ENCODE measurements at regions not wholly inside any gene's neighbourhood (a gene's known extent, or its start where the extent isn't known, plus 50 kb on each side); places are given as distances from the start of the nearest gene placed in this dataset.

- no peak for FAIRE-seq
These were observed 623.9 kb downstream of the CENPC start for GRCh38 chr4:66921433-66921832.

DNA sequence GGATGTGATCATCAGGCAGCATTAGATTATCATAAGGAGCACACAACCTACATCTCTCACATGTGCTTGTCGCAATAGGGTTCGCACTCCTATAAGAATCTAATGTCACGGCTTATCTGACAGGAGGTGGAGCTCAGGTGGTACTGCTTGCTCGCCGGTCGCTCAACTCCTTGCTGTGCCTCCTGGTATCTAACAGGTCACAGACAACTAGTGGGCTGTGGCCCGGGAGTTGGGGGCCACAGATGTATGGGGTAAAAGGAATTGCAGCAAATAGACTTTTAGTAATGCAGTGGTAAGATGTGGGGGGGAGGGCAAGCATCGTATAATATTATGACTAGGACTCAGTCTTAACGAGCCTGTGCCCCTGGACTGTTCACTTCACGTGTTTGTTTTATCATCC, 624.8 kb downstream of the CENPC start:
- FAIRE-seq: no peak

GRCh38 chr4:66911880-66912279, 633.4 kb downstream of the CENPC start:
- FAIRE-seq: no peak

GRCh38 chr4:66906314-66906713, 639.0 kb downstream of the CENPC start:
- no peak for FAIRE-seq

DNA sequence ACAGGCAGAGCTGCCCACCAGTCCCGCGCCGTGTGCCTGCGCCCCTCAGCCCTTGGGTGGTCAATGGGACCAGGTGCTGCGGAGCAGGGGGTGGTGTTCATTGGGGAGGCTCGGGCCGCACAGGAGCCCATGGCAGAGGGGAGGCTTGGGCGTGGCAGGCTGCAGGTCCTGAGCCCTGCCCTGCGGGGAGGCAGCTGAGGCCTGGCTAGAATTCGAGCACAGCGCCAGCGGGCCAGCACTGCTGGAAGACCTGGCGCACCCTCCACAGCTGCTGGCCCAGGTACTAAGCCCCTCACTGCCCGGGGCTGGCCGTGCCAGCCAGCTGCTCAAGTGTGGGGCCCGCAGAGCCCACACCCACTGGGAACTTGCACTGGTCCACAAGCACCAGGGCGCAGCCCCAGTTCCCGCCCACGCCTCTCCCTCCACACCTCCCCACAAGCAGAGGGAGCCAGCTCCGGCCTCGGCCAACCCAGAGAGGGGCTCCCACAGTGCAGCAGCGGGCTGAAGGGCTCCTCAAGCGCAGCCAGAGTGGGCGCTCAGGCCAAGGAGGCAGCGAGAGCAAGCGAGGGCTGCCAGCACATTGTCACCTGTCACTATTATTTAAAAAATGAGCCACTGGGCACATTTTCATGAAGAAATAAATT, 645.8 kb downstream of the CENPC start:
- FAIRE-seq: no peak

GRCh38 chr4:66893807-66894206, 651.5 kb downstream of the CENPC start:
- no peak for FAIRE-seq

GRCh38 chr4:66887061-66887460, 658.2 kb downstream of the CENPC start:
- no peak for FAIRE-seq

DNA sequence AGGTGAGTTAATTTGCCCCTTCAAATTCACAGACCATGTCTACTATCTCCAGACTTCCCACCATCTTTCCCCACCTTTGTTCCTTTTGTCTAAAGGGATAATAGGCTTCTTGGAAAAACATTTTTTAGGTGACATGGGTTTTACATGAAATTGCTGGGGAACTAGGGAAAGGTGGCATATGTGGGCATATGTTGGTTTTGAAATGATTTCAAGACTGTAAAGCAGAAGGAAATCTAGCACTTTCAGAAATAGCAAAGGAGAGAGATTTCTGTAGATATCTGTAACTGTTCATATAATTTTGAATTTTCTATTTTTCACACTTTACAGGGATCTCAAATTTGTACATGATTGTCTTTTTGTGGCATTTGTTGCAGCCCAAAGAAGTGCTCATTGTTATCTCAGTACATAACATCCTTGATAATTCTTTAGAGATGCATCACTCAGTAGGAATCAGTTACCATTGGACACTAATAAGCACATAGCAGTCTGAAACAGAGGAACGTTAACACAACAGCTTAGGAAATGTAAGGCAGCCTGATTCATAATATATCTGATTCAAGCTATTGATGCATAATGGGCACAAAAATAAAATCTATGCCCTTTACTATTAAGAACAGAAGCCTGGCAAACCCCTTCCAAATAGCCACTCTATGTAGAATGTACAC, 659.7 kb downstream of the CENPC start:
- no peak for FAIRE-seq

- FAIRE-seq: no peak
These were observed 668.4 kb downstream of the CENPC start for GRCh38 chr4:66876946-66877345.

DNA sequence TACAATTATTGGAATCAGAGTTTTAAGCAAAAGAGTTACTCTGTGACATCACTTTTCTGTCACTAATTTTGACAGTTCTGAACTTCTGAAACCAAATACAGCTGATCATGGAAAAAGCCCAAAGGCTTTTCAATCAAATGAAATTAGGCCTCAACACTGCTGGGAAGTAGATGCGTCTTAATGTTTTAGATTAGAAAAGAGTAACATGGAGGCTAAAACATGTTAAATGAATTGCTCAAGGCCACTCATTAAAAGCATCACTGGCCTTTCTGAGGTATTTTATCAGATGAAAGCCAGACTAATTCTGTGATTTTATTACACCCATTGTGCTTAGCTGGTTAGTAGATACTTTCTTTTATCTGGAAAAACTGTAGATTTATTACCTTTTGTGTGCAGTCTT, 672.6 kb downstream of the CENPC start:
- FAIRE-seq: no peak

- FAIRE-seq: peak; percentile 52
These were observed 681.8 kb downstream of the CENPC start for GRCh38 chr4:66863481-66863880.

GRCh38 chr4:66855956-66856355, 689.3 kb downstream of the CENPC start:
- no peak for FAIRE-seq

GRCh38 chr4:66853845-66854244, 691.5 kb downstream of the CENPC start:
- FAIRE-seq: peak; percentile 91

DNA sequence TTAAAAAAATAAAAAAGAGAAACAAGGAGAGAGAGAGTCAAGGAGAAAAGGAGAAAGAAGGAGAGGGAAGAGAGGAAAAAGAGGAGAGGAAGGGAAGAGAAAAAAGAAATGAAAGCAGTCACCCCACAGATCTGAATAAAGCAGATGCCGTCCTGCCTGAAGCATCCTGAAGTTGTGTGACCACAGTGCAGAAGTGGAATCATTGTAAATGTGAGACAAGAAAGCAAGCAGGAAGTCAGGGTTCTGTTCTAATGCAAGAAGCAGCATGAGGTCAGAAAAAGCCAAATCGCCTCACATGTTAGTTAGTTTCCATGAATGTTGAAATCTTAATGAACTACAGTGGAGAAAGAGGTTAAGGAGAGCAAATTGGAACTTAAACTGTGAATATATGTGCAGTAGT, 692.5 kb downstream of the CENPC start:
- FAIRE-seq: no peak

DNA sequence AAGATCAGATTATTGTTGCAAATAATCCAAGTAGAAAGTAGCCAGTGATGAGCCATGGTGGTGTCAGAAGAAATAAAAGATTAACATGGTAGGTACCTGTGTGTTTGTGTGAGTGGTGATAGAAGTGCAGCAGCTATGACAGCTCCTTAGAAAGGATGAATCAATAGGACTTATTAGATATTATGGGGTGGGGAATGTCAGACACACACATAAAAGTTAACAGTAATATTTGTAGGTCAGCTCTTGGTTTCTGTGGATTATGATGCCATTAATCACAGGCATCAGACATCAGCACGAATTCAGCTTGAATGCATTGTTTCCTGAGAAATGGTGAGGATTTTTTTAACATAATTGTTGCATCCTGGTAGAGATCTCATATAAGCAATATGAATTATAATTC, 695.7 kb downstream of the CENPC start:
- FAIRE-seq: no peak

DNA sequence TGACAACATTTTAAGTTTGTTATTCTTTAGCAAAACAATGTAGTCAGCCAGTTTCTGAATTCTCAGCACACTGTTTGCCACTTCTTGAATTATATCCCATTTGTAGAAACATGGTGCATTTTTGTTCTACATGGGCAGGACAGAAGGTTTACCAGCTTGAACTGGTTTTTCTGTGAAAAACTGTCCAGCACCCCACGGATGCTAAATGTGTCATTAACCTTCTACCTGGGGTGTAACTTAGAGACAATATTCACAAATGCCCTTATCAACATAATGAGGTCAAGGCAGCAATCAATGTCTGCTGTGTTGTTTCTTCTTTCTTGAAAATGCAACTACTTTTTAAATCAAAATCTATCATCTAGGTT, 702.6 kb downstream of the CENPC start:
- FAIRE-seq: no peak

DNA sequence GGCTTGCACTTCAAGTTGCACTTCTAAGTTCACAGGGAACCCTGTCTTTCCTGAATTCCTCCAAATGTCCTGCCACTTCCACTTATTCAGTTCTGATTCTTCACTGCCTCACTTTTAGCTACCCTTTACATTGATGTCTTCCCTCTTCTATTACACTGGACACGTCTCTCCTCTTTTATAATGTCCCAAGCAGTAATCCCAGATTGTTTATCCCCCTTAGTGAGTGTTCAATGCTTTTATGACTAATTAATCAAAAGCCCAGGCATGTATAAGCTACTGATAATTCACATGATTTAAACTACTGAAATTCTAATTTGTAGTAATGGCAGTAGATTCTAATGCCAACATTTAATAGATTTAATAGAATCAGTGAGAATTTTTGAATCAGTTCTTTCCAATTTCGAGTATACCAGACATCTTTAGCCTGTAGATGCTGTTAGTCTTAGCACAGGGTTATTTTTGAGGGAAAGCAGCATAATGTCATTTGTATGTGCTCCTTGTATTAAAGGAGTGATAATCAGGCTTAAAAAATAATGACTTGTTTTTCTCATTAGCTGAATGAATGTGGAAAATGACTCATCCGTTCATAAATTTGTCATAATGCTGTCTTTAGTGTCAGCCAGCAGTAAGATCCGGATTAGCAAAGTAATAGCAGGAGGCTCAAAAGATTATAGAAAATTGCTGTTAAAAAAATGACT, 703.1 kb downstream of the CENPC start:
- no peak for FAIRE-seq

DNA sequence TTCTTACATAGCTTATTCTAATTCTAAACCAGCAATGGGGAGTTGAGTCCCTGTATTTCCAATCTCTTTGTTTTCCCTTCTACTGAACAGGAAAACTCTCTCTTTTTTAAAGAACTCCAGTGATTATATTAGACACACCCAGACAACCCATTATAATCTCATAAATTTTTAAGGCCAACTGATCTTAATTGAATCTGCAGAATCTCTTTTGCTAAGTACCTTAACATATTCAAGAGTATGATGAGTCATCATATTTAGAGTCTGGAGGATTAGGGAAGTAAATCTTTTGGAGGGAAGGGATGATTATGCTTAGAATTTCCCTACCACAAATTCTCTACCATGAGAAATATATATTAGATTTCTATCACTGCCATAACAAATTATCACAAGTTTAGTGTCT, 705.1 kb downstream of the CENPC start:
- no peak for FAIRE-seq

- FAIRE-seq: no peak
These were observed 707.9 kb downstream of the CENPC start for GRCh38 chr4:66837279-66837922.

DNA sequence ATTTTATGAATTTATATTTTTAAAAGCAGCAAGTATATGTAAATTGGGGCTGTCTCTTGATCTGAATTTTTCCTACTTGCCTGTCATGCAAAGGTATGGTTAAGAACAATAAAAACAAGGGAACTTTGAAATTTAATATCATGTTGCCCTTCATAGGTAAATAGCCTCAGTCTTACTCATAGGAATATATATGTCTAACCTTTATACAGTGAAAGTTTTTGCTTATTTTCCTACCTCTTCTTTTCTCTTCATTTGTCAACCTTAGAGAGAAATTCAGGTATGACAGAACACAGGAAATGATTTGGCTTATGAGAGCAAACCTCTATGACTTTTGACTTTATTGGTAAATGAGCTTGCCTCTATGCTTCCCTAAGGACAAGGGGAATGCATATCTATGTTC, 716.0 kb downstream of the CENPC start:
- no peak for FAIRE-seq

- FAIRE-seq: no peak
These were observed 724.6 kb downstream of the CENPC start for GRCh38 chr4:66820681-66821080.

GRCh38 chr4:66814277-66814676, 731.0 kb downstream of the CENPC start:
- FAIRE-seq: no peak

- FAIRE-seq: no peak
These were observed 739.7 kb downstream of the CENPC start for GRCh38 chr4:66805582-66805981.

DNA sequence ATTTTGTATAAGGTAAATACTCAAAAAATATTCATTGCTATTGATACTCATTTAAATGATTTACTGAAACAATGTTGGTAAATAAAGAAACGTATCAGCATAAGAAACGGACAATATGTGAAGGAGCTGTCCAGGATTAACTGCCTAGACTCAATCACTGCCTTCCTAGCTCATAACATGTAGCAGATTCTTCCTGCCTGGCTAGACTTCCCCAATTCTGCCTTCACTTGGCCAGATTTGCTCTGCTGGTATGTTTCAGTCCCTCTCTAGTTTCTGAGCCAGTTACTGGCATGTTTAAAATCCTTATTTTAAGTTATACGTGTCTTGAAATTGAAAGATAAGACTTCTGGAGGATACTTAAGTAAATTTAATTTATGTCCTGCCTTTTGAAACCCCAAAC, 740.3 kb downstream of the CENPC start:
- no peak for FAIRE-seq

All from A204.1 (cell line).